ENCODE measurements at regions not wholly inside any gene's neighbourhood (a gene's known extent, or its start where the extent isn't known, plus 50 kb on each side); places are given as distances from the start of the nearest gene placed in this dataset.
"Not testable (repeated sequence)": the region's sequence is repeated elsewhere in the genome, so short reads cannot be mapped to it uniquely, and the experiment has no call there.

DNA sequence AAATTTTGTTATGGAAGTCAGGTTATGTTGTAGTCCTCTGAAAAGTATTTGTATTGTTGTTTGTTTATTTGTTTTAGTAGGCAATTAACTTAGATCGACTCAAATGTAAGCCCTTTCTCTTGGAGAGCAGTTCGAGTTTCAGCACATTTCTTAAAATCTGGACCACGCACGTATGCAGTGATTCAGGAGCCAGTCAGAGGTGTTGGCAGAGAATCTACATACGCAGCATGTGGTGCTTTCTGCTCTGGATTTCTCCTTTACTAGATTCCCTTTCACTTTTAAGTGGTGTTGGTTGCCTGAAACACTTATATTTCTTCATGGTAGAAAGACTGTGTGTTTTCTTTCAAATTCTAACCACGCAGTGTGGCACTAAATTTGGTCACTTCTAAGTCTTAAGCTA, 773.9 kb upstream of the LRATD1 start:
- Histone ChIP-seq H2AFZ (ENCODE audit: low read depth, low read length) (no peak overlapping the region), H3K4me3 (ENCODE audit: low read length) (no peak overlapping the region), H3K4me1 (ENCODE audit: low read length) (no peaks in the 10 kb centered on the region), H3K79me2 (ENCODE audit: low read length) (no peaks in the 10 kb centered on the region), H3K4me2 (ENCODE audit: low read length) (no peak overlapping the region), H3K27me3 (ENCODE audit: low read depth, low read length) (no peaks in the 10 kb centered on the region), H4K20me1 (ENCODE audit: insufficient read depth, low read length) (no peaks in the 10 kb centered on the region), H3K27ac (ENCODE audit: low read length) (no peak overlapping the region), H3K9me3 (ENCODE audit: insufficient read depth, low read length) (no peaks in the 10 kb centered on the region), H3K36me3 (replicated peaks; ENCODE audit: low read depth, low read length) (no peaks in the 10 kb centered on the region), H3K9ac (ENCODE audit: low read length) (no peak overlapping the region)
- TF ChIP-seq EZH2phosphoT487 (IDR thresholded peaks at IDR 0.05; ENCODE audit: low read depth) (no peak), CTCF (IDR thresholded peaks at IDR 0.05; ENCODE audit: low read depth, low read length) (no peak)

- H3K4me3 ChIP-seq (ENCODE audit: low read length); H3K27me3 ChIP-seq (ENCODE audit: low read depth, low read length); H3K9me3 ChIP-seq (ENCODE audit: insufficient read depth, low read length); H2AFZ ChIP-seq (ENCODE audit: low read depth, low read length); H3K36me3 ChIP-seq (replicated peaks; ENCODE audit: low read depth, low read length); H3K79me2 ChIP-seq (ENCODE audit: low read length); H4K20me1 ChIP-seq (ENCODE audit: insufficient read depth, low read length); H3K4me1 ChIP-seq (ENCODE audit: low read length); H3K27ac ChIP-seq (ENCODE audit: low read length); H3K9ac ChIP-seq (ENCODE audit: low read length); H3K4me2 ChIP-seq (ENCODE audit: low read length): not testable (repeated sequence)
These were observed 764.2 kb upstream of the LRATD1 start for GRCh38 chr2:13868275-13868674.

DNA sequence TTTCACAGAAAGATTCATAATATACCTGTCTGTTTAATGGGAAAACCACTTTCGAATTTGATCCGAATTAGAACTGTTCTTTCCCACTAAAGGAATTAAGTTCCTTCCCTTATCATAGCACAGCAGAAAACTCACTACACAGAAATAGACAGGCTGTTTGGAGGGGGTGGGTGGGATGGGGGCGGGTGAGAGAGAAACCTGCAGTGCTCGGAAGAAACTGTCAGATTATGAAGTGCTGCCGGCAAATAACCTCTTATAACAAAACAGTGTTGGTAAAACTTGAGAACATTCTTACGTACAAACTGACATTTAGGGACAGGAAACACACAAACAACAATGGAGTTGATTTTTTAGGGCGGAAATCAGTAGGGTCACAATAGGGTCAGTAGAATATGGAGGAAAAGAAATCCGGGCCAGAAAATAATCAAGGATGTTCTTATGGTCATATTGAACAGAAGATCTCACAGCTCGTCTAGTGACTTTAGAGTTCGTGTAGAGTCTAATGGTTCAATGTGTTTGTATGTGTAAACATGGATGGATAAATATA, 756.0 kb upstream of the LRATD1 start:
- no peak overlapping the region for H3K4me2 ChIP-seq (ENCODE audit: low read length)

GRCh38 chr2:13877571-13877970, 754.9 kb upstream of the LRATD1 start:
- Histone ChIP-seq H3K27me3 (ENCODE audit: low read depth, low read length) (no peaks in the 10 kb centered on the region), H3K4me3 (ENCODE audit: low read length) (no peak overlapping the region), H3K9ac (ENCODE audit: low read length) (no peak overlapping the region), H3K27ac (ENCODE audit: low read length) (no peak overlapping the region), H3K36me3 (replicated peaks; ENCODE audit: low read depth, low read length) (no peaks in the 10 kb centered on the region), H4K20me1 (ENCODE audit: insufficient read depth, low read length) (no peaks in the 10 kb centered on the region), H3K4me2 (ENCODE audit: low read length) (no peak overlapping the region), H2AFZ (ENCODE audit: low read depth, low read length) (no peak overlapping the region), H3K79me2 (ENCODE audit: low read length) (no peaks in the 10 kb centered on the region), H3K9me3 (ENCODE audit: insufficient read depth, low read length) (no peaks in the 10 kb centered on the region), H3K4me1 (ENCODE audit: low read length) (no peaks in the 10 kb centered on the region)
- TF ChIP-seq CTCF (IDR thresholded peaks at IDR 0.05; ENCODE audit: low read depth, low read length) (no peak), EZH2phosphoT487 (IDR thresholded peaks at IDR 0.05; ENCODE audit: low read depth) (no peak)

More for the DNA sequence above, 756.0 kb upstream of the LRATD1 start:
- no peaks in the 10 kb centered on the region for H3K36me3 ChIP-seq (replicated peaks; ENCODE audit: low read depth, low read length)
- H3K4me3 ChIP-seq (ENCODE audit: low read length) = no peak overlapping the region
- H3K79me2 ChIP-seq (ENCODE audit: low read length) = no peaks in the 10 kb centered on the region
- TF ChIP-seq CTCF (IDR thresholded peaks at IDR 0.05; ENCODE audit: low read depth, low read length) (no peak), EZH2phosphoT487 (IDR thresholded peaks at IDR 0.05; ENCODE audit: low read depth) (no peak)
- no peak overlapping the region; the same call in 1 of the 2 replicates for H2AFZ ChIP-seq (ENCODE audit: low read depth, low read length)
- no peak overlapping the region for H3K9ac ChIP-seq (ENCODE audit: low read length)
- H3K4me1 ChIP-seq (ENCODE audit: low read length) = no peaks in the 10 kb centered on the region
- H4K20me1 ChIP-seq (ENCODE audit: insufficient read depth, low read length) = no peaks in the 10 kb centered on the region
- H3K27me3 ChIP-seq (ENCODE audit: low read depth, low read length) = no peaks in the 10 kb centered on the region
- no peaks in the 10 kb centered on the region for H3K9me3 ChIP-seq (ENCODE audit: insufficient read depth, low read length)
- no peak overlapping the region for H3K27ac ChIP-seq (ENCODE audit: low read length)

Measured in OCI-LY3 (cell line).